HS-27A (cell line): ENCODE measurements at regions not wholly inside any gene's neighbourhood (a gene's known extent, or its start where the extent isn't known, plus 50 kb on each side); places are given as distances from the start of the nearest gene placed in this dataset.

Experiments used
- DNase-seq: peaks from one replicate; pipeline ENCODE4 v3.0.0-alpha.2; 2012; ENCODE audit warnings: low read depth, missing footprints

GRCh38 chr2:239518286-239519088 is 117.7 kb upstream of the HDAC4 start:
- no peak for DNase-seq

- DNase-seq: no peak
Observed at GRCh38 chr2:239517686-239518085, 116.9 kb upstream of the HDAC4 start.

- DNase-seq: no peak
Observed at GRCh38 chr2:239516954-239517305, 116.1 kb upstream of the HDAC4 start.

GRCh38 chr2:239516286-239516953 is 115.6 kb upstream of the HDAC4 start:
- DNase-seq: no peak

GRCh38 chr2:239514754-239515530 is 114.1 kb upstream of the HDAC4 start:
- DNase-seq: no peak

GRCh38 chr2:239512054-239512453 is 111.2 kb upstream of the HDAC4 start:
- DNase-seq: no peak

- DNase-seq: no peak
Observed at GRCh38 chr2:239509373-239510143, 108.7 kb upstream of the HDAC4 start.

- DNase-seq: no peak
Observed at GRCh38 chr2:239508261-239508660, 107.4 kb upstream of the HDAC4 start.

- DNase-seq: no peak
Observed at GRCh38 chr2:239507576-239508258, 106.9 kb upstream of the HDAC4 start.

GRCh38 chr2:239506961-239507360 is 106.1 kb upstream of the HDAC4 start:
- no peak for DNase-seq

GRCh38 chr2:239506101-239506857 is 105.5 kb upstream of the HDAC4 start:
- no peak for DNase-seq

GRCh38 chr2:239504643-239505235 is 103.9 kb upstream of the HDAC4 start:
- DNase-seq: no peak

- no peak for DNase-seq
Observed at GRCh38 chr2:239502430-239503186, 101.8 kb upstream of the HDAC4 start.

GRCh38 chr2:239500574-239501550 is 100.0 kb upstream of the HDAC4 start:
- DNase-seq: no peak

- no peak for DNase-seq
Observed at GRCh38 chr2:239499726-239500573, 99.1 kb upstream of the HDAC4 start.

- DNase-seq: no peak
Observed at GRCh38 chr2:239498981-239499634, 98.3 kb upstream of the HDAC4 start.

- no peak for DNase-seq
Observed at GRCh38 chr2:239498576-239498975, 97.8 kb upstream of the HDAC4 start.
